Glomerular endothelial cell (primary cell): ENCODE measurements at regions not wholly inside any gene's neighbourhood (a gene's known extent, or its start where the extent isn't known, plus 50 kb on each side); places are given as distances from the start of the nearest gene placed in this dataset.
"Not testable (repeated sequence)": the region's sequence is repeated elsewhere in the genome, so short reads cannot be mapped to it uniquely, and the experiment has no call there.

Experiments used
- DNase-seq: peaks from one replicate; pipeline ENCODE4 v3.0.0-alpha.2; 2011; ENCODE audit warnings: low read depth, low spot score; ENCODE audit errors: extremely low read depth

- DNase-seq = no peak
Observed at GRCh38 chr10:64365663-64366062, 844.5 kb downstream of the REEP3 start.

DNA sequence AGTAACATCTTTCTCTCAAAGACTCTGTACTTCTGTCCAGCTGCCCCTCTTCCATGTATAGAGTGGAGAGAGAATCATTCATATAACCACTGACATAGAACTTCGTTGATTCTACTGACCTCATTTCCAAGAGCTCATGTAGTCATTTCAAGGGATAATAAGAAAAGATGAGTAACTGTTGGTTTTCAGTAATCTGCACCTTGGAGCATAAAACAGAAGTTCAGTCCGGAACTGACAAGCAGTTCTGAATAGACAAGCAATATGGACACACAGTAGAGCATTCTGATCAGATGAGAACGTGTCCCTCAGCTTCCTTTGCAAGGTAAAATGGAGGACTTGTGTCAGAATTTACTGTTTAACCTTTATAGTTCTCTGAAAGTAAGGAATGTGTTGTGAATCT is 847.1 kb downstream of the REEP3 start:
- no peak for DNase-seq

DNA sequence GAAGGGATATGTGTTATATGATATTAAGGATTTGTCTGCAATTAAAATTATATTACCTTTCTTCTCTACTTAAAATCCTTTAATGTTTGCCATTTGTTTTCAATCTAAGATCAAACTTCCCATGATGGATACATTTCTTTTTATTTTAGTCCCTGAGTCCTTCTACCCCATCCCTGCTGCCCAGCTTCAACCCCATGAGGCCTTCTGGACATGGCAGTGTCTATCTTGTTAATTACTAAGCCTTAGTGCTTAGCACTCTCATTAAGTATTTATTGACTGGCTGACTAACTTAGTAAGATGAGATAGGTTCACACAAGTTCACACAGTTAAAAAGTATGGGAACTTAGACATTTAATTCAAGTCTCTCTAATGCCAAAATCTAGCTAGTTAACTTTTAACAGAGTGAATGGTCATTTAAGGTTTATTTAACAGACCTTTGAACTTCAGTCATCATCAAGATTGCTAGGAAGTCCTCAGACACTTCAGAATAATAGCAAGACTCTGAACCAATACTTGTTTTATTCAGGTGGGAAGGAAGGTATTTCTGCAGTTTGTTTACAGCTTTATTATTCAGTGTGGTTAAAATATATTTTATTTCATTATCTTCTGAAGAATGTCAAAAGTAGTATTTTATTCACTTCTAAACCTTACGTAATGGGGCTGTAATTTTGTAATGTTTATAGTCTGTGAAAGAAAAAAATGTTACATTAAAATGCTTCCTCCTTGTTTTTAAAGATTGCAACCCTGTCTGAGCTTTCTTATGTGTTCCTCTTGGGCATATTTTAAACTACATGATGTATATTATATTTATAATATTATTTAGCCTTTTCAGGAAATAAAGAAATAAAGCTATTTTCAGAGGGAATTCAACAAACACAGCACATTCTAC is 848.9 kb downstream of the REEP3 start:
- DNase-seq = no peak

- DNase-seq = no peak
Observed at GRCh38 chr10:64374346-64374745, 853.1 kb downstream of the REEP3 start.

DNA sequence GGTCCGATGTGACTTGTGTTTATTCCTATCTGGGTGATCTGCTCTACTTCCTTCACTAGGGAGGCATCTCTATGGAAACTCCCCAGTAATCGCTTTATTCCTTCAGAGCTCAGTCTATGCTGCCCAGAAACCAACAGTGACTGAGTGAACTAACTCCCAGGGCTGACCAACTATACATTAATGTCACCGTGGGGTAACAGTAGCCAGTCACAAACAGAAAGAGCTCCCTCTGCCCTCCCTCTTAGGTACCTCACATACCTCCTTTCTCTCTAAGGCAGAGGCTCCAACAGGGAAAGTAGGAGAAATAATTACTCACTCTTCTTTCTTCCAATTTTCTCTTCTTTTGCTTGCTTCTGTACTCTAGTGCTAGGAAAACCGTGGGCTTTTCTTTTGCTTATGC is 855.0 kb downstream of the REEP3 start:
- DNase-seq = no peak

DNA sequence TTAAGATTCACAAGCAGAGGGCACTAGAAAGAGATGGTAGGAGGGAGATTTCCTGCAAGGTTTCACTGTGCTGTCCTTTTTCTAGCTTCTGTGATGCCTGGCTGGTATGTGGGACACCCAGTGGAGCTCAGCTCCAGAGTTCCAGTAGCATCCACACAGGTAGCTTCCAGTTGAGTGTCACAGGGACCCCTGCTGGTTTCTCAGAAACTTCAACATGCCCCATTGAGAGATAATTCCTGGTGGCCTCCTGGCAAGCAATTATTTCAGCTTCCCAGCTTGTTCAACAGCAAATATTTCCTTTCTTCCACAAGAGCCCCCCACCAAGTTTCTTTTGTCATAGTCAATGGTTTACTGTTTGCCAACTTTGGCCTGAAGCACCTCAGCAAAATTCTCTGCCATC is 858.7 kb downstream of the REEP3 start:
- no peak for DNase-seq

DNA sequence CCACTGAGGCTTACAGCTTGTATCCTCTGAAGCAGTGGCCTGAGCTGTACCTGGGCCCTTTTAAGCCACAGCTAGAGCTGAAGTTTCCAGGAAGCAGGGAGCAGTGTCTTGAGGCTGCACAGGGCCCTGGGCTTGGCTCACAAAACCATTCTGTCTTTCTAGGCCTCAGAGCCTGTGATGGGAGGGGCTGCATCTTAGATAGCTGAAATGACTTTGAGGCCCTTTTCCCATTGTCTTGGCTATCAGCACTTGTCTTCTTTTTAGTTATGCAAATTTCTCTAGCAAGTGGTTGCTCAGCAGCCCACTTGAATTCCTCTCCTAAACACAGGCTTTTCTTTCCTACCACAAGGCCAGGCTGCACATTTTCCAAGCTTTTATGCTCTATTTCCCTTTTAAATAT is 864.2 kb downstream of the REEP3 start:
- DNase-seq = no peak

DNA sequence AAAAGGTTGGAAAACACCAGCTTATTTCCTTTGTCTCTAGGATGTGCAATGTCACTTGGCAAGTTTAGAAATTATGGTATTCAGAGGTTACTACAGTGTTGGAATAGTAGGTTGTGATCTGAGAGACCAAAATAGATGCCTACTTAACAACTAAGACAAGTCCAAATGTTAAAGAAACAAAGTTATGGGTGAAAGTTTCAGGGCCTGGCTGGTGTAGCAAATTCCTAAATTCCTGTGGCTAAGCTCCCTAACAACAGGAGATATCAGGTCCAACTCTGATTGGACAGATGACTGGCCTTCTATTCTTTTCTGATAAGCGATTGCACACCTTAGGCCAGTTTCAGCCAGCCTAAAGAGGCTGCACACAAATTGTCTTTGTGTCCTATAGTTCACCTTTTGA is 873.5 kb downstream of the REEP3 start:
- DNase-seq = no peak

DNA sequence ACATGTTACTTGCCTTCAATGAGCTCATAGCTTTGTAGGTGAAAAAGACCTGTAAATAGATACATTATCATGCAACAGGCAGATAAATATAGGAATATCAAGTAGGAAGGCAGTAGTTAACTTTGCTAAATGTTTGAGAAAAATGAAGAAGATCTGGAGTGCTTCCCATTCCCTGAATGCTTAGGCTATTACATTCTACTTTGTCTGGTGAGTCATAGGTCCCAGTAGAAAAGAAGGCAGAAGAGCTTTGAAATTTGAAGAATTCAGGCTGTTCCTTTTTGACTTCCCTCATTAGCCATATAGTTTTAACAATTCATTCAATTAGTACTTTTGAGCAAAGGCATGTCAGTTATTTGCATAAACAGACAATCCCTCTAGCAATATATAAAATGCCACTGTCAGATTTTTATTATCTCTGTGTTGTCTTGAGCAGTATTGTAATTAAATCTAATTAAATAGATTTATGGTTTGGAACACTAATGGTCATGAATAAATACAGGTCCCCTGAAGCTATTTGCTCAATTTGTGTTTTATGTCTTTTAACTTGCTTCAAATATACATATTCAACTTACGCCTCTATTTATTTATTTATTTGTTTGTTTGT is 875.0 kb downstream of the REEP3 start:
- no peak for DNase-seq

GRCh38 chr10:64397125-64397524 is 875.9 kb downstream of the REEP3 start:
- DNase-seq = no peak

DNA sequence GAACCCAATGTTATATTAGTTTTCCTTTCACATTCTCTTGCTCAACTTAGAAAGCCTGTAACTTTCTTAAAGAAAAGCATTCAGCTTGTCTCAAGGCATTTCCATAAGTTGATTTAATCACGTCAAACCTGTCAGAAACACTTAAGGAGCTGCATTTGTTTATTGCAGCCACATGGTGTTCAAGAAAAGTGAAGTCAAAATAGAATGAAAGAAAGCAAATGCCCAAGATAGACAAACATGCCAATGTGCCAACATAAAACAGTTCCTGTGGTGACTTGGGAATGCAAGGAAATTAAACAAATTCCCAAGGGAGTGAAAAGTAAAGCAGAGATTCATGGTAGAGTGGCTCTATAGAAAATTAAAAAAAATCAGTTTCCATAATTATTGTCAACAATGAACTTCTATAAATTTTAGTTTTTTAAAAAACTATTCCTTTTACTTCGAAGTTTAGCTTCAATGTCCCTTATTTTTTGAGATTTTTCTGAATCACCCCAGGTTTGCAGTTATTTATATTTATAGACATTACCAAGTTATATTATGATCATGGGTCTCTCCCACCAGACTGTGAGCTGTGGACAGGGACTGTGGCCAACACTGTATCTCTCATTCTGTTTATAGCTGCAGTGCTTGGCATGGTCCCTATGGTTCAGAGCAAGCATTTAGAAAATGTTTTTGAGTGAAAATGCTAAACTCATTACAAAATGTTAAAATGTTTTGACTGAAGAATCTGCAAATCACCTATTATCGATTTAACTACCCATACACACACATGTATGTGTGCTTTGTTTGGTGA is 887.4 kb downstream of the REEP3 start:
- no peak for DNase-seq

GRCh38 chr10:64409349-64409748 is 888.1 kb downstream of the REEP3 start:
- DNase-seq = no peak

DNA sequence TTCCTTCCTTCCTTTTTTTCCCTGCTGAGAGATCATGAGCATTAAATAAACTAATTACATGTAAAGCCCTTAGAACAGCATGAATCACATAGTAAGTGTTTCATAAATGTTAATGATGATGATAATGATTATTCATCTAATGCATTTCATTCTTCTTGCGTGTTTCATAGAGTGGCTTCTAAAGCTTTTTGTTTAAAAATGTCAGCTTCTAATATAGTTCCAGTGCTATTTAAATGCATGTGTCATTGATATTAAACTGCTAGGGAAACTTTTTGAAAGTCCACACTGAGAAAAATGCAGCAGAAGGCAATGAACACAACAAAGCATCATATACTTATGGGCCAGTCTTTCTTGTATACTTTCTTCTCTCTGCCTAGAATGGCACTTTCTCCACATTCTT is 894.8 kb downstream of the REEP3 start:
- no peak for DNase-seq

GRCh38 chr10:64419461-64419860 is 898.3 kb downstream of the REEP3 start:
- DNase-seq = no peak

DNA sequence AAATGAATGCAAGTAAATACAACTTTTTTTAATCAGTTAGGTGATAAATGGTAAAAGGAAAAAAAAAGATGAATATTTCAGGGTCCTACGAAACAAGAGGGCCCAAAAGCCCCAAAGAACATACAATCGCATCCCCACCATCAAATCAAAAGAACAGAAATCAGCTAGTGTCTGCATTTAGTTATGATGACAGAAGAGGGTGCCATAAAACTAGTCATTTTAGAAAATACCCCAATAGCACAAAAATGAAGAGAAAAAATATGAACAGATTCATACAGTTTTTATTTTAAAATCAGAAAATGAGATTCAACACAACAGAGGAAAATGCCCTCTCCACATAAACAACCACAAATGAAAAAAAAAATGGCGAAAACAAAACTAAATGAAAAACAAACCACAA is 905.5 kb downstream of the REEP3 start:
- no peak for DNase-seq

DNA sequence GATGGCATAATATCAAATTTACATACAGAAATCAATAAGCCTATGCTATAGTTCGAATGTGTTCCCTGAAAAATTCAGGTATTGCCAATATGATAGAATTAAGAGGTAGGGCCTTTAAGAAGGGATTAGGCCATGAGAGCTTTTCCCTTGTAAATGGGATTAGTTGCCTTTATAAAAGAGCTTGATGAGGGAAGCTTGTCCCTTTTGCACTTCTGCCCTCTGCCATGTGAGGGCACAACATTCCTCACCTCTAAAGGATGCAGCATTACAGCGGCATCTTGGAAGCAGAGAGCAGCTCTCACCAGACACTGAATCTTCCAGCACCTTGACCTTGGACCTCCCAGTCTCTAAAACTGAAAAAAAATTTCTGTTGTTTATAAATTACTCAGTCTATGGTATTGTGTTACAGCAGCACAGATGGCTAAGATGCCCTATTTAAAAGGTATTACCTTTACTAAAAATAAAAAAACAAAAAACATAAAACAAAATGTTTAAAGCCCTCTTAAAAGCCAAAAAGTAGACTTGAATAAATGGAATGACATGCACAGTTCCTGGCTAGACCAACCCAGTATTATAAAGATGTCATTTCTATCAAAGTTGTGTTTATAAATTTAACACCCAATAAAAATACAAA is 909.6 kb downstream of the REEP3 start:
- DNase-seq = no peak

DNA sequence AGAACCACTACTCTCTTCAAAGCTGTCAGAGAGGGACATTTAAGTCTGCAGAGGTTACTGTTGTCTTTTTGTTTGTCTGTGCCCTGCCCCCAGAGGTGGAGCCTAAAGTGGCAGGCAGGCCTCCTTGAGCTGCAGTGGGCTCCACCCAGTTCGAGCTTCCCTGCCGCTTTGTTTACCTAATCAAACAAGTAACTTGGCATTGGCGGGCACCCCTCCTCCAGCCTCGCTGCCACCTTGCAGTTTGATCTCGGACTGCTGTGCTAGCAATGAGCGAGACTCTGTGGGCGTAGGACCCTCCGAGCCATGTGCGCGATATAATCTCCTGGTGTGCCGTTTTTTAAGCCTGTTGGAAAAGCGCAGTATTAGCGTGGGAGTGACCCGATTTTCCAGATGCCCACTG is 920.7 kb downstream of the REEP3 start:
- DNase-seq = not testable (repeated sequence)

- no peak for DNase-seq
Observed at GRCh38 chr10:64444163-64444562, 923.0 kb downstream of the REEP3 start.

- no peak for DNase-seq
Observed at GRCh38 chr10:64444564-64444963, 923.4 kb downstream of the REEP3 start.

DNA sequence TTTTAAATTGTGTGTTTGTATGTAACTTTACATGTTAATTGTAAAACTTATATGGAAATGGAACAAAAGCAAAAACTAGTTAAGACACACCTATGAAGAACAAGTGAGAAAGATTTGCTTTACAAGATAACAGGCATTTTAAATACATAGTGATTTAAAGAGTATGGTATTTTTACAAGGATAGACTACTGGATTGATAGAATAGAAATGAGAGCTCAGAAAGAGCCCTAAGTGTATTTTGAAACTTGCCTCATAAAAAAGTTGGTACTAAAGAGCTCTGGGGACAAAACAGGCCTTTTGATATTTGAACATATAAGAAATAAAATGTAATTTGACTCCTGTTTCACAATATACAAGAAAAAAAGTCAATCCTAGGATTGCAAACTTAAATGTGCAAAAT is 928.4 kb downstream of the REEP3 start:
- no peak for DNase-seq

- no peak for DNase-seq
Observed at GRCh38 chr10:64450312-64450711, 929.1 kb downstream of the REEP3 start.
